ENCODE measurements at regions not wholly inside any gene's neighbourhood (a gene's known extent, or its start where the extent isn't known, plus 50 kb on each side); places are given as distances from the start of the nearest gene placed in this dataset.

DNA sequence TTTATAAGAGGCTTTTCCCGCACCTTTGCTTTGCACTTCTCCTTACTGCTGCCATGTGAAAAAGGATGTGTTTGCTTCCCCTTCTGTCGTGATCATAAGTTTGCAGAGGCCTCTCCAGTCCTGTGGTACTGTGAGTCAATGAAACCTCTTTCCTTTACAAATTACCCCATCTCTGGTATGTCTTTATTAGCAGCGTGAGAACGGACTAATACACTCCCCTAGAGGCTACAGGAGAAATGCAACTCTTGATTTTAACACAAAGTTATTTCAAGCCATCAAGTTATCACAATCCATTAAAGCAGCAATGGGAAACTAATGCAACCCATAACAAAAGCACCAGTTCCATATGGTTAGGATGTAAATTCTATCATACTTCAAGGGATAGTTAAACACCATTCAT lies 1378.8 kb upstream of the DDX18 start:
- TF ChIP-seq, protein P1, sequence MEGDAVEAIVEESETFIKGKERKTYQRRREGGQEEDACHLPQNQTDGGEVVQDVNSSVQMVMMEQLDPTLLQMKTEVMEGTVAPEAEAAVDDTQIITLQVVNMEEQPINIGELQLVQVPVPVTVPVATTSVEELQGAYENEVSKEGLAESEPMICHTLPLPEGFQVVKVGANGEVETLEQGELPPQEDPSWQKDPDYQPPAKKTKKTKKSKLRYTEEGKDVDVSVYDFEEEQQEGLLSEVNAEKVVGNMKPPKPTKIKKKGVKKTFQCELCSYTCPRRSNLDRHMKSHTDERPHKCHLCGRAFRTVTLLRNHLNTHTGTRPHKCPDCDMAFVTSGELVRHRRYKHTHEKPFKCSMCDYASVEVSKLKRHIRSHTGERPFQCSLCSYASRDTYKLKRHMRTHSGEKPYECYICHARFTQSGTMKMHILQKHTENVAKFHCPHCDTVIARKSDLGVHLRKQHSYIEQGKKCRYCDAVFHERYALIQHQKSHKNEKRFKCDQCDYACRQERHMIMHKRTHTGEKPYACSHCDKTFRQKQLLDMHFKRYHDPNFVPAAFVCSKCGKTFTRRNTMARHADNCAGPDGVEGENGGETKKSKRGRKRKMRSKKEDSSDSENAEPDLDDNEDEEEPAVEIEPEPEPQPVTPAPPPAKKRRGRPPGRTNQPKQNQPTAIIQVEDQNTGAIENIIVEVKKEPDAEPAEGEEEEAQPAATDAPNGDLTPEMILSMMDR (IDR thresholded peaks at IDR 0.05) = peak; percentile 12; the same call in 1 of the 2 replicates
- TF ChIP-seq TCF7L2 (IDR thresholded peaks at IDR 0.05; ENCODE audit: low read depth, low read length) (no peak), SIN3A (IDR thresholded peaks at IDR 0.05; ENCODE audit: borderline replicate concordance, insufficient read depth, low read depth, low read length) (no peak), POLR2AphosphoS5 (IDR thresholded peaks at IDR 0.05; ENCODE audit: low read depth, low read length) (no peak)
- TF ChIP-seq, protein P2, sequence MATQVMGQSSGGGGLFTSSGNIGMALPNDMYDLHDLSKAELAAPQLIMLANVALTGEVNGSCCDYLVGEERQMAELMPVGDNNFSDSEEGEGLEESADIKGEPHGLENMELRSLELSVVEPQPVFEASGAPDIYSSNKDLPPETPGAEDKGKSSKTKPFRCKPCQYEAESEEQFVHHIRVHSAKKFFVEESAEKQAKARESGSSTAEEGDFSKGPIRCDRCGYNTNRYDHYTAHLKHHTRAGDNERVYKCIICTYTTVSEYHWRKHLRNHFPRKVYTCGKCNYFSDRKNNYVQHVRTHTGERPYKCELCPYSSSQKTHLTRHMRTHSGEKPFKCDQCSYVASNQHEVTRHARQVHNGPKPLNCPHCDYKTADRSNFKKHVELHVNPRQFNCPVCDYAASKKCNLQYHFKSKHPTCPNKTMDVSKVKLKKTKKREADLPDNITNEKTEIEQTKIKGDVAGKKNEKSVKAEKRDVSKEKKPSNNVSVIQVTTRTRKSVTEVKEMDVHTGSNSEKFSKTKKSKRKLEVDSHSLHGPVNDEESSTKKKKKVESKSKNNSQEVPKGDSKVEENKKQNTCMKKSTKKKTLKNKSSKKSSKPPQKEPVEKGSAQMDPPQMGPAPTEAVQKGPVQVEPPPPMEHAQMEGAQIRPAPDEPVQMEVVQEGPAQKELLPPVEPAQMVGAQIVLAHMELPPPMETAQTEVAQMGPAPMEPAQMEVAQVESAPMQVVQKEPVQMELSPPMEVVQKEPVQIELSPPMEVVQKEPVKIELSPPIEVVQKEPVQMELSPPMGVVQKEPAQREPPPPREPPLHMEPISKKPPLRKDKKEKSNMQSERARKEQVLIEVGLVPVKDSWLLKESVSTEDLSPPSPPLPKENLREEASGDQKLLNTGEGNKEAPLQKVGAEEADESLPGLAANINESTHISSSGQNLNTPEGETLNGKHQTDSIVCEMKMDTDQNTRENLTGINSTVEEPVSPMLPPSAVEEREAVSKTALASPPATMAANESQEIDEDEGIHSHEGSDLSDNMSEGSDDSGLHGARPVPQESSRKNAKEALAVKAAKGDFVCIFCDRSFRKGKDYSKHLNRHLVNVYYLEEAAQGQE (IDR thresholded peaks at IDR 0.05; ENCODE audit: insufficient read depth in 1 of 2, low read depth in 2 of 2, low read length in 1 of 2) = no peak
